HEK293 (cell line): ENCODE measurements at regions not wholly inside any gene's neighbourhood (a gene's known extent, or its start where the extent isn't known, plus 50 kb on each side); places are given as distances from the start of the nearest gene placed in this dataset.

Source experiments
- CTCF ChIA-PET: fragments of 350-600 bp; formaldehyde crosslinking; extraction: SDS; loops from one replicate; lab custom pipeline; 2021; ENCODE audit warnings: antibody characterized with exemption; lab: Yijun Ruan, JAX
- POLR2A ChIA-PET: fragments of 300-600 bp; formaldehyde crosslinking; extraction: SDS; loops from one replicate; lab custom pipeline; 2020; ENCODE audit warnings: antibody characterized with exemption, inconsistent platforms; lab: Yijun Ruan, JAX
- H3K27ac ChIP-seq: fragments of 200-500 bp; sonication (Bioruptor generic); 2 replicates; pipeline ENCODE4 v1.5.1; 2014; ENCODE audit warnings: low read depth, low read length, control low read depth, inconsistent platforms; ENCODE audit errors: extremely low read depth
- H3K36me3 ChIP-seq, 2 experiments: fragments of 200-500 bp in 1 of 2; sonication (Bioruptor generic) in 1 of 2; 1 replicate in 1 of 2; 2 replicates in 1 of 2; pipeline ENCODE4 v1.5.1; 2014 to 2017; ENCODE audit warnings: inconsistent platforms in 2 of 2, low read length in 2 of 2; ENCODE audit not compliant: control insufficient read depth in 2 of 2, insufficient read depth in 1 of 2
- H3K4me1 ChIP-seq: fragments of 200-500 bp; sonication (Bioruptor generic); 2 replicates; pipeline ENCODE4 v1.5.1; 2014; ENCODE audit warnings: mild to moderate bottlenecking, low read length, inconsistent platforms; ENCODE audit not compliant: control insufficient read depth, insufficient read depth
- H3K4me3 ChIP-seq: 2 replicates; pipeline ENCODE4 v1.5.1; 2011; ENCODE audit warnings: low read depth, mild to moderate bottlenecking, control low read depth, low read length, moderate library complexity
- H3K9me3 ChIP-seq: fragments of 200-500 bp; sonication (Bioruptor generic); 2 replicates; pipeline ENCODE4 v1.5.1; 2014; ENCODE audit warnings: low read depth, low read length, inconsistent platforms; ENCODE audit not compliant: control insufficient read depth, insufficient read depth
- GLI2 ChIP-seq: fragments of 450-650 bp; formaldehyde crosslinking; IDR thresholded peaks from 2 replicates; pipeline ENCODE4; 2017; ENCODE audit warnings: missing biosample characterization, missing genetic modification characterization, low read depth, borderline replicate concordance
- KLF1 ChIP-seq: fragments of 450-650 bp; formaldehyde crosslinking; IDR thresholded peaks from 2 replicates; pipeline ENCODE4 v1.5.1; 2016; ENCODE audit warnings: missing biosample characterization, missing genetic modification characterization
- REPIN1 ChIP-seq: fragments of 450-650 bp; formaldehyde crosslinking; IDR thresholded peaks from 2 replicates; pipeline ENCODE4 v1.5.1; 2017; ENCODE audit warnings: missing biosample characterization, missing genetic modification characterization, low read depth
- ZNF221 ChIP-seq: fragments of 450-650 bp; formaldehyde crosslinking; IDR thresholded peaks from 2 replicates; pipeline ENCODE4 v1.5.1; 2017; ENCODE audit warnings: missing biosample characterization, missing genetic modification characterization, borderline replicate concordance
- ZNF248 ChIP-seq: fragments of 450-650 bp; formaldehyde crosslinking; IDR thresholded peaks from 2 replicates; pipeline ENCODE4 v1.5.1; 2017; ENCODE audit warnings: missing biosample characterization, missing genetic modification characterization
- ZNF292 ChIP-seq: fragments of 450-650 bp; formaldehyde crosslinking; IDR thresholded peaks from 2 replicates; pipeline ENCODE4 v1.5.1; 2016; ENCODE audit warnings: low read depth, missing biosample characterization, missing genetic modification characterization, borderline replicate concordance
- ZNF335 ChIP-seq: fragments of 450-650 bp; formaldehyde crosslinking; conservative IDR thresholded peaks from 2 replicates; pipeline ENCODE4 v1.5.1; 2016; ENCODE audit warnings: missing biosample characterization, missing genetic modification characterization
- ZNF341 ChIP-seq: fragments of 450-650 bp; formaldehyde crosslinking; IDR thresholded peaks from 2 replicates; pipeline ENCODE4; 2016; ENCODE audit warnings: low read depth, missing biosample characterization, missing genetic modification characterization
- ZNF391 ChIP-seq: fragments of 450-650 bp; formaldehyde crosslinking; IDR thresholded peaks from 2 replicates; pipeline ENCODE4 v1.5.1; 2016; ENCODE audit warnings: low read depth, missing biosample characterization, missing genetic modification characterization, borderline replicate concordance
- ZNF514 ChIP-seq: fragments of 450-650 bp; formaldehyde crosslinking; IDR thresholded peaks from 2 replicates; pipeline ENCODE4 v1.5.1; 2016; ENCODE audit warnings: missing biosample characterization, missing genetic modification characterization
- ZNF518A ChIP-seq: fragments of 450-650 bp; formaldehyde crosslinking; conservative IDR thresholded peaks from 2 replicates; pipeline ENCODE4 v1.5.1; 2016; ENCODE audit warnings: low read depth, missing biosample characterization, missing genetic modification characterization
- ZNF521 ChIP-seq: fragments of 450-650 bp; formaldehyde crosslinking; IDR thresholded peaks from 2 replicates; pipeline ENCODE4 v1.5.1; 2017; ENCODE audit warnings: missing biosample characterization, mild to moderate bottlenecking, missing genetic modification characterization
- ZNF561 ChIP-seq: fragments of 450-650 bp; IDR thresholded peaks from 2 replicates; pipeline ENCODE4 v1.5.1; 2018; ENCODE audit warnings: missing biosample characterization, missing genetic modification characterization, borderline replicate concordance
- ZNF580 ChIP-seq: fragments of 450-650 bp; formaldehyde crosslinking; IDR thresholded peaks from 2 replicates; pipeline ENCODE4 v1.5.1; 2016; ENCODE audit warnings: missing biosample characterization, missing genetic modification characterization
- ZNF664 ChIP-seq: fragments of 450-650 bp; formaldehyde crosslinking; IDR thresholded peaks from 2 replicates; pipeline ENCODE4 v1.5.1; 2016; ENCODE audit warnings: missing biosample characterization, missing genetic modification characterization
- ZNF670 ChIP-seq: fragments of 450-650 bp; formaldehyde crosslinking; IDR thresholded peaks from 2 replicates; pipeline ENCODE4 v1.5.1; 2016; ENCODE audit warnings: missing biosample characterization, missing genetic modification characterization, low read depth
- ZNF692 ChIP-seq: fragments of 450-650 bp; formaldehyde crosslinking; IDR thresholded peaks from 2 replicates; pipeline ENCODE4 v1.5.1; 2016; ENCODE audit warnings: missing biosample characterization, missing genetic modification characterization
- ZNF777 ChIP-seq: fragments of 450-650 bp; formaldehyde crosslinking; IDR thresholded peaks from 2 replicates; pipeline ENCODE4 v1.5.1; 2017; ENCODE audit warnings: missing biosample characterization, missing genetic modification characterization, borderline replicate concordance
- ZNF785 ChIP-seq: fragments of 450-650 bp; formaldehyde crosslinking; IDR thresholded peaks from 2 replicates; pipeline ENCODE4 v1.5.1; 2016; ENCODE audit warnings: missing biosample characterization, missing genetic modification characterization
- TF ChIP-seq, protein P1 (sequence below): fragments of 450-650 bp; formaldehyde crosslinking; IDR thresholded peaks from 2 replicates; pipeline ENCODE4 v1.5.1; 2017; ENCODE audit warnings: missing biosample characterization, missing genetic modification characterization
- TF ChIP-seq, protein P2 (sequence below): fragments of 450-650 bp; formaldehyde crosslinking; IDR thresholded peaks from 2 replicates; pipeline ENCODE4 v1.5.1; 2016; ENCODE audit warnings: missing biosample characterization, missing genetic modification characterization
- TF ChIP-seq, protein P3 (sequence below): fragments of 450-650 bp; formaldehyde crosslinking; optimal IDR thresholded peaks from 2 replicates; pipeline ENCODE3; 2016; ENCODE audit warnings: missing biosample characterization, mild to moderate bottlenecking, missing genetic modification characterization

DNA sequence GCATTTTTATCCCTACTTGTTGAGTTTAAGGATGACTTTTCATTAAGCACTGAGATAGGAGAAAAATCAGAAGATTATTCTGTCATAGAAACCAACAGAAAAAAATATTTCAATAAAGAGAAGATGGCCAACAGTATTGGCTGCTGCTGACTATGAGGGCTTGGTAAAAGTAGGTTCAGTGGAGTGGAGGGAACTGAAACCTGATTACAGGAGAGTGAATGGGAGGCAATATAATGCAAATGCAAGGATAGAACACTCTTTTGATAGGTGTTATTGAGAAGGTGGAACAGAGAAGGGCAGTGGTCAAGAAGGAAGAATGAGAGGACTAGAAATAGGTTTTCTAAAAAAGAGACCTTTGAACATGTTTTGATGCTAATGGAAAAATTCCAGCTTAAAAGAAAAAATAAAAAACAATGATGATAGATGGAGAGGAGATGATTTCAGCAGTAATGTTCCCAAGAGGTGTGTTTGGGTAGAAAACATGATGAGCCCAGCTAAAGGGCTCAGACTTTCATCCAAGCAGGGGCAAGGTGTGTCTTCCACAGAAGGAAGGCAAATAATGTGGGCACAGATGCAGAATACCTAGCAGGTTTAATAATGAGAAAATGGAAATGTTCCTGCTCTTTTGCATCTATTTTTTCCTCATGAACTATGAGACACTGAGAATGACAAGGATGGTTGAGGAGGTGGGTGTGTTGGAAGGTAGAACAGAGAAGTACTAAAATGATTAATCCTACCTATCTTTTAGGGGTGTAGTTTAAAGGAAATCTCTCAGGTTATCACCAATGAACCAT is 397.9 kb upstream of the GOLIM4 start (continued):
- TF ChIP-seq ZNF692 (no peak), ZNF221 (tag by site-specific recombination) (no peak), ZNF521 (tag by site-specific recombination) (no peak)

DNA sequence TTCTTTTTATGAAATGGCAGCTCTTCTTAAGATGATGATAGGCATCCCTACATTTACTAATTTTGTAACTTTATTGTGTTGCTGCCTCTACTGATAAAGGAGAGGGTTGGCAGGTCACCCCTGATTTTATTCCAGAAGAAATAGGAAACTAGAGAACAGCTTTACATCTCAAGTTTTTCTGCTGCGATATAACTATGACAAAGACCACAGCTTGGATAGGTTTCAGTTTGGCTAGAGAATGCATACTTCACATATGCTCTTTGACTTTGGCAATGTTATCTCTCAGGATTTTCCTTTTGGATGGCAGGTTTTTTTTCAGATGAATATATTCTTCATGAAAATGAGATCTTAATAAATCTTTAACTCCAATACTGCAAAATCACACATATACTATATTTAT is 395.3 kb upstream of the GOLIM4 start:
- no peaks in the 10 kb centered on the region for H3K9me3 ChIP-seq
- POLR2A ChIA-PET = no interaction called here
- H3K4me3 ChIP-seq = no peak overlapping the region
- TF ChIP-seq KLF1 (tag by site-specific recombination) = no peak
- TF ChIP-seq, protein P1, sequence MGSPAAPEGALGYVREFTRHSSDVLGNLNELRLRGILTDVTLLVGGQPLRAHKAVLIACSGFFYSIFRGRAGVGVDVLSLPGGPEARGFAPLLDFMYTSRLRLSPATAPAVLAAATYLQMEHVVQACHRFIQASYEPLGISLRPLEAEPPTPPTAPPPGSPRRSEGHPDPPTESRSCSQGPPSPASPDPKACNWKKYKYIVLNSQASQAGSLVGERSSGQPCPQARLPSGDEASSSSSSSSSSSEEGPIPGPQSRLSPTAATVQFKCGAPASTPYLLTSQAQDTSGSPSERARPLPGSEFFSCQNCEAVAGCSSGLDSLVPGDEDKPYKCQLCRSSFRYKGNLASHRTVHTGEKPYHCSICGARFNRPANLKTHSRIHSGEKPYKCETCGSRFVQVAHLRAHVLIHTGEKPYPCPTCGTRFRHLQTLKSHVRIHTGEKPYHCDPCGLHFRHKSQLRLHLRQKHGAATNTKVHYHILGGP (tag by site-specific recombination) = no peak
- TF ChIP-seq ZNF777 (tag by site-specific recombination) = no peak
- TF ChIP-seq ZNF292 (tag by site-specific recombination) = no peak
- TF ChIP-seq ZNF664 = no peak
- no peak for TF ChIP-seq ZNF391
- no peak for TF ChIP-seq ZNF785
- no peak for TF ChIP-seq ZNF335 (tag by site-specific recombination)
- no peak for TF ChIP-seq ZNF580 (tag by site-specific recombination)
- TF ChIP-seq ZNF518A (tag by site-specific recombination) = no peak
- TF ChIP-seq, protein P2, sequence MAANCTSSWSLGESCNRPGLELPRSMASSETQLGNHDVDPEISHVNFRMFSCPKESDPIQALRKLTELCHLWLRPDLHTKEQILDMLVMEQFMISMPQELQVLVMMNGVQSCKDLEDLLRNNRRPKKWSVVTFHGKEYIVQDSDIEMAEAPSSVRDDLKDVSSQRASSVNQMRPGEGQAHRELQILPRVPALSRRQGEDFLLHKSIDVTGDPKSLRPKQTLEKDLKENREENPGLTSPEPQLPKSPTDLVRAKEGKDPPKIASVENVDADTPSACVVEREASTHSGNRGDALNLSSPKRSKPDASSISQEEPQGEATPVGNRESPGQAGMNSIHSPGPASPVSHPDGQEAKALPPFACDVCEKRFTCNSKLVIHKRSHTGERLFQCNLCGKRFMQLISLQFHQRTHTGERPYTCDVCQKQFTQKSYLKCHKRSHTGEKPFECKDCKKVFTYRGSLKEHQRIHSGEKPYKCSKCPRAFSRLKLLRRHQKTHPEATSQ = no peak
- TF ChIP-seq ZNF341 (tag by site-specific recombination) = no peak
- no peak for TF ChIP-seq ZNF514
- TF ChIP-seq, protein P3, sequence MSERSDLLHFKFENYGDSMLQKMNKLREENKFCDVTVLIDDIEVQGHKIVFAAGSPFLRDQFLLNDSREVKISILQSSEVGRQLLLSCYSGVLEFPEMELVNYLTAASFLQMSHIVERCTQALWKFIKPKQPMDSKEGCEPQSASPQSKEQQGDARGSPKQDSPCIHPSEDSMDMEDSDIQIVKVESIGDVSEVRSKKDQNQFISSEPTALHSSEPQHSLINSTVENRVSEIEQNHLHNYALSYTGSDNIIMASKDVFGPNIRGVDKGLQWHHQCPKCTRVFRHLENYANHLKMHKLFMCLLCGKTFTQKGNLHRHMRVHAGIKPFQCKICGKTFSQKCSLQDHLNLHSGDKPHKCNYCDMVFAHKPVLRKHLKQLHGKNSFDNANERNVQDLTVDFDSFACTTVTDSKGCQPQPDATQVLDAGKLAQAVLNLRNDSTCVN (tag by site-specific recombination) = no peak
- no peak for TF ChIP-seq GLI2 (tag by site-specific recombination)
- no peak for TF ChIP-seq REPIN1 (tag by site-specific recombination)
- no peak for TF ChIP-seq ZNF670 (tag by site-specific recombination)
- no peak for TF ChIP-seq ZNF248
- no peak for TF ChIP-seq ZNF561 (tag by site-specific recombination)
- TF ChIP-seq, all 188 proteins: peak for 0
- Histone ChIP-seq H3K4me1 (no peaks in the 10 kb centered on the region), H3K36me3 (no peaks in the 10 kb centered on the region), H3K27ac (no peak overlapping the region)
- CTCF ChIA-PET = no interaction called here
